Naive B cell (primary cell): ENCODE measurements at regions not wholly inside any gene's neighbourhood (a gene's known extent, or its start where the extent isn't known, plus 50 kb on each side); places are given as distances from the start of the nearest gene placed in this dataset.

Experiments
- ATAC-seq, 2 donors: fragments of 150-1000 bp; cut with Tn5 transposase; 2 replicates each; pipeline ENCODE4 v1.10.0; 2021; ENCODE audit warnings: low read depth in 2 of 2, mild to moderate bottlenecking in 2 of 2, moderate library complexity in 2 of 2
- DNase-seq: peaks from one replicate; pipeline ENCODE4 v3.0.0; 2022
- H3K27ac Mint-ChIP-seq, 6 donors: one replicate each; pipeline ENCODE4 v1.8.0; 2020 to 2022; ENCODE audit warnings: mild to moderate bottlenecking in 6 of 6, mixed read lengths in 6 of 6, moderate library complexity in 5 of 6, inconsistent platforms in 2 of 6
- H3K27me3 Mint-ChIP-seq, 3 donors: one replicate each; pipeline ENCODE4 v1.8.0; 2021 to 2022; ENCODE audit warnings: mixed read lengths in 3 of 3, mild to moderate bottlenecking in 1 of 3
- H3K36me3 Mint-ChIP-seq, 2 donors: one replicate each; pipeline ENCODE4 v1.8.0; 2020 to 2022; ENCODE audit warnings: mixed read lengths in 2 of 2, inconsistent platforms in 1 of 2, mild to moderate bottlenecking in 1 of 2
- H3K4me1 Mint-ChIP-seq, 3 donors: one replicate each; pipeline ENCODE4 v1.8.0; 2020 to 2022; ENCODE audit warnings: mixed read lengths in 3 of 3, inconsistent platforms in 1 of 3, mild to moderate bottlenecking in 1 of 3, moderate library complexity in 1 of 3
- H3K4me3 Mint-ChIP-seq, 8 donors: one replicate each; pipeline ENCODE4 v1.8.0; 2020 to 2022; ENCODE audit warnings: mild to moderate bottlenecking in 8 of 8, mixed read lengths in 8 of 8, moderate library complexity in 8 of 8, inconsistent platforms in 2 of 8
- H3K9me3 Mint-ChIP-seq, 7 donors: one replicate each; pipeline ENCODE4 v1.8.0; 2020 to 2022; ENCODE audit warnings: mixed read lengths in 7 of 7, mild to moderate bottlenecking in 5 of 7, inconsistent platforms in 2 of 7, moderate library complexity in 1 of 7

DNA sequence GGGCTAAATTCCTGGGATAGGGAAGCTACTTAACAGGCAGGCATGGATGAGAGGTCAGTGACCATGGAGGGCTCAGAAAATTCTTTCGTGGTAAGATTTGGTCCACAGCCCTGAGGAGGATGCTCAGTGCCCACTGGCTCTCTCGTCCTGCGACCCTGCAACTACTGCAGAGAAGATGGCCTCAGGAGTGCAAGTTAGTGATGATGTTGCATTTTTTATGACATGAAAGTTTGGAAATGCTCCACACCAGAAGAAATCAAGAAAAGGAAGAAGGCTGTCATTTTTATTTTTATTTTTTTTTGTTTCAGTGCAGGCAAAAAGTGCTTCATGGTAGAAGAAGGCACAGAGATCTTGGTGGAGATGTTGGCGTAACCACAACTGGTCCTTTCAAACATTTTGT is 238.6 kb upstream of the PARD3B start:
- Mint-ChIP-seq H3K27me3 (peaks cover 0 to 6% (median 0%) of the 10 kb centered on the region in 3 donors), H3K9me3 (peaks cover 0 to 2% (median 0%) of the 10 kb centered on the region in 7 donors), H3K4me3 (no peak overlapping the region), H3K36me3 (no peaks in the 10 kb centered on the region), H3K27ac (no peak overlapping the region), H3K4me1 (no peaks in the 10 kb centered on the region)
- DNase-seq (no peak), ATAC-seq (no peak)

GRCh38 chr2:204312105-204312504 is 233.2 kb upstream of the PARD3B start:
- Mint-ChIP-seq H3K27me3 (peaks cover 1 to 17% (median 13%) of the 10 kb centered on the region in 3 donors), H3K27ac (no peak overlapping the region), H3K36me3 (no peaks in the 10 kb centered on the region), H3K9me3 (peaks cover 0 to 2% (median 0%) of the 10 kb centered on the region in 7 donors), H3K4me3 (no peak overlapping the region), H3K4me1 (no peaks in the 10 kb centered on the region)
- DNase-seq (no peak), ATAC-seq (no peak)

DNA sequence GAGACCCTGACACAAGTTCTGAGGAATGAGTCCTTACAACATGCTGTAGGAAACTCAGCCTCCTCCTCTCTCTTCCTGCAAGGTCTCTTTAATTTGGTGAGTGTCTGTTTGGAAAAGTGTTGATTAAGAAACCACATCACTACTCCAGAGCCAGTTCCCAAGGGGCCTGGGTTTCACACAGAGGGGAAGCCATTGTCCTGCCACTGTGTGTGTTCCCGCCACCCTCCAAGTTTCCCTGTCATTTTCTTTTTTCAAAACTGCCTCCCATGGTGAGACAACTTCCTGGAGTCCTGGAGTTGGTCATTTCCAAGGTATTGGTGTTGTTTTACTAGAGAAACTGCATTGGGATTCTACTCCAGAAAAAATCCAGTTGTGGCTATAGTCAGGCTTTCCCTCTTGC is 232.0 kb upstream of the PARD3B start:
- H3K9me3 Mint-ChIP-seq, result peaks cover 0 to 2% (median 0%) of the 10 kb centered on the region in 7 donors
- H3K27ac Mint-ChIP-seq, result no peak overlapping the region
- DNase-seq (no peak), ATAC-seq (no peak)
- H3K36me3 Mint-ChIP-seq, result no peaks in the 10 kb centered on the region
- H3K4me3 Mint-ChIP-seq, result no peak overlapping the region
- no peaks in the 10 kb centered on the region for H3K4me1 Mint-ChIP-seq
- peaks cover 8 to 21% (median 17%) of the 10 kb centered on the region in 3 donors for H3K27me3 Mint-ChIP-seq

GRCh38 chr2:204315236-204315662 is 230.0 kb upstream of the PARD3B start:
- Mint-ChIP-seq H3K27me3 (peaks cover 8 to 21% (median 11%) of the 10 kb centered on the region in 3 donors), H3K27ac (no peak overlapping the region), H3K4me3 (no peak overlapping the region), H3K4me1 (no peaks in the 10 kb centered on the region), H3K36me3 (no peaks in the 10 kb centered on the region), H3K9me3 (no peaks in the 10 kb centered on the region)
- ATAC-seq (no peak), DNase-seq (no peak)

- H3K27ac Mint-ChIP-seq, result peak overlapping the region in 1 of 6 donors; percentile 44
- no peak for ATAC-seq
- H3K4me3 Mint-ChIP-seq, result no peak overlapping the region
- H3K27me3 Mint-ChIP-seq, result peaks cover 8 to 21% (median 11%) of the 10 kb centered on the region in 3 donors
- H3K4me1 Mint-ChIP-seq, result no peaks in the 10 kb centered on the region
- DNase-seq, result no peak
- no peaks in the 10 kb centered on the region for H3K36me3 Mint-ChIP-seq
- no peaks in the 10 kb centered on the region for H3K9me3 Mint-ChIP-seq
Observed at GRCh38 chr2:204317640-204318039, 227.6 kb upstream of the PARD3B start.

DNA sequence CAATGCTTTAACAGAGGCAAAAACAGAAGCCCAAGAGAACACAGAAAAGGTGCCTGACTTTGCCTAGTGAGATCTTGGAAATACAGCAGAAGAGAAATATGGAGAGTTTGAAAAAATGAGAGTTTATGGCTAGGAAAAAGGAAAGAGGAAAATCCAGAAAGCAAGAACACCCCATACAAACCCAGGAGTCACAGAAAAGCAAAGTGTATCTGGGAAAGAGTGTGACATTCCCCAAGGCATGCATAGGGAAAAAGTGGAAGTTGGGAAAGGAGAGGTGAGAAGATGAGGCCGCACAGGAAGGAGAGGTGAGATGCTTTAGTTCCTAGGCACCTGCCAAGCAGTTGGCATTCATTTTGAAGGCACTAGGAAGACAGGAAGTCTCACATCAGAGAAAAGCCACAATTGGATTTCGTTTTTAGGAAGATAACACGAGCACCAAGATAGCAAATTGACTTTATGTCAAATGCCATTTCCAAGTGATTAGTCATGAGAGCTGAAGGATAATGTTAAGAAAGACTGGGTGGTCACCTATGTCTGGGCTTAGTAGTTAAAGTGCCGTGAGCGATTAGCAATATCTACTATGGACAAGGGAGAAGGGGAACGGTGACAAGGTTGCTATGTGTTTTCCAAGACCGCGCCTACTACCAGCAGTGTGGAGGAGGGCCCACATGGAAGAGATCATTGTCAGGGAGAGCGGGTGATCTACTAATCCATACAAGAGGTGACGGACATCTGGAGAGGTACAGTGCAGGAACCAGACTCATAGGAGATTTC is 224.1 kb upstream of the PARD3B start:
- H3K9me3 Mint-ChIP-seq, result no peaks in the 10 kb centered on the region
- peaks cover 0 to 1% (median 0%) of the 10 kb centered on the region in 3 donors for H3K4me1 Mint-ChIP-seq
- ATAC-seq (no peak), DNase-seq (no peak)
- peak overlapping the region in 1 of 6 donors; percentile 16 for H3K27ac Mint-ChIP-seq
- no peak overlapping the region for H3K4me3 Mint-ChIP-seq
- peaks cover 4 to 12% (median 9%) of the 10 kb centered on the region in 3 donors for H3K27me3 Mint-ChIP-seq
- H3K36me3 Mint-ChIP-seq, result no peaks in the 10 kb centered on the region

- H3K9me3 Mint-ChIP-seq, result no peaks in the 10 kb centered on the region
- H3K4me1 Mint-ChIP-seq, result peaks cover 0 to 1% (median 0%) of the 10 kb centered on the region in 3 donors
- no peak overlapping the region for H3K4me3 Mint-ChIP-seq
- peaks cover 9 to 11% (median 10%) of the 10 kb centered on the region in 3 donors for H3K27me3 Mint-ChIP-seq
- no peak for ATAC-seq
- DNase-seq, result no peak
- H3K36me3 Mint-ChIP-seq, result no peaks in the 10 kb centered on the region
- peak overlapping the region in 1 of 6 donors; percentile 5 for H3K27ac Mint-ChIP-seq
Observed at GRCh38 chr2:204321910-204322751, 223.1 kb upstream of the PARD3B start.

DNA sequence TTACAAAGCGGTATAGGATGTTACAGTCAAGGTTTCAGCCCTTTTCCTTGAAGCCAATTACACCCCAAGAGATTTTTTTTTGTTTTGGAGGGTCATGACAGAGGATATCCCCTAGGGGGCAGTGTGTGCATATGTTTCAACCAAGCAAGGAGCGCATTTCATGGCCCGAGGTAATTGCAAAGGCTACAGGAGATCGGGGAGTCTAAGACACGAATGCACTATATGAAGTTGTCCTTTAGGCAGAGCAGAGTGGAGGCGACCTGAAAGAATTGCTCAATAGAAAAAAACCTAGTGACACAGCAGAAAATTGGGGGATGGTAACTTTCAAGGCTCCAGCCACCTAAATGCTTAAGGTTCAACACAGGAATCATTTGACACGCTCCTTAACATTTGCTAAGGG is 219.8 kb upstream of the PARD3B start:
- H3K27ac Mint-ChIP-seq, result no peak overlapping the region
- no peak overlapping the region for H3K4me3 Mint-ChIP-seq
- peak; percentile 42 for DNase-seq
- H3K27me3 Mint-ChIP-seq, result peaks cover 0 to 10% (median 9%) of the 10 kb centered on the region in 3 donors
- peaks cover 0 to 1% (median 0%) of the 10 kb centered on the region in 3 donors for H3K4me1 Mint-ChIP-seq
- ATAC-seq, result peak in 1 of 2 donors; percentile 30
- H3K9me3 Mint-ChIP-seq, result no peaks in the 10 kb centered on the region
- no peaks in the 10 kb centered on the region for H3K36me3 Mint-ChIP-seq

DNA sequence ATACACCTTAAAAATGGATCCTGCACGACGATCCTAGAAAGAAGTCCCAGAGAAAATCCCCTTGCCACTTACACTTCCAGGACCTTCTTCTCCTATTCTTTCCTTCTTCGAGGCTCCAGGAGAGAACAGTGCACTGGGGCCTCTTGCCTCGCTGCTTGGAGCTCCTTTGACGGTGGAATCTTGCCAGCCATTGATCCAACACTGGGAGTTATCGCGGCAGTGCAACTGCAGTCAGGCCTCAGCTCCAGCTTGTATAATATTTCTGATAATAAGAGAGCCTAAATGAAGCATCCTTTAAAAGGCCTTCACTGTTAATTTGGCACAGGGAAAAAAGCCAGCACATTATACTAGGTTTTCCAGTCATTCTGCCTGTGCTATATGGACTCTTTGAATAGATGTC is 216.9 kb upstream of the PARD3B start:
- Mint-ChIP-seq H3K4me3 (no peak overlapping the region), H3K27ac (no peak overlapping the region), H3K4me1 (peaks cover 0 to 1% (median 0%) of the 10 kb centered on the region in 3 donors), H3K27me3 (peaks cover 0 to 10% (median 9%) of the 10 kb centered on the region in 3 donors), H3K9me3 (no peaks in the 10 kb centered on the region), H3K36me3 (no peaks in the 10 kb centered on the region)
- DNase-seq (no peak), ATAC-seq (no peak)

GRCh38 chr2:204329016-204329415 is 216.3 kb upstream of the PARD3B start:
- H3K4me1 Mint-ChIP-seq, result peaks cover 0 to 1% (median 0%) of the 10 kb centered on the region in 3 donors
- no peaks in the 10 kb centered on the region for H3K36me3 Mint-ChIP-seq
- H3K4me3 Mint-ChIP-seq, result no peak overlapping the region
- DNase-seq, result no peak
- no peaks in the 10 kb centered on the region for H3K9me3 Mint-ChIP-seq
- H3K27ac Mint-ChIP-seq, result no peak overlapping the region
- H3K27me3 Mint-ChIP-seq, result peaks cover 0 to 9% (median 6%) of the 10 kb centered on the region in 3 donors
- no peak for ATAC-seq

DNA sequence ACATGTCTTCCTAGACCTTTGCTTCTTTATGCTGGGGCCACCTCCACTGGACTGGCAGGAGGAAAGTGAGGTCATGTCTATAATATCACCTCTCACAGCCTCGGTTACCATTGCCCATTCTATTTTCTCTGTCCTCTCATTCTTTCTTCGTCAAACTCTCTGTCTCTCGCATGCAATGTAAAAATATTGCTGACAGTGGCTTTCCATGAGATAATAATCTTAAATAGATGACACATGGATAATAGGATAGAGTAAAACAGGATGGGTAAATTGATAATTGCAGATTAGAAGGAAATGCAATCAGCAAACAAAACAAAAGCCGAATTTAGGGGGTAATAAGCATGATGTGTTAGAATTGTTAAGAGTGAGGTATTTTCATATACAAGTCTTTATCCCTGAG is 215.7 kb upstream of the PARD3B start:
- Mint-ChIP-seq H3K36me3 (no peaks in the 10 kb centered on the region), H3K27ac (no peak overlapping the region), H3K4me1 (peaks cover 0 to 1% (median 0%) of the 10 kb centered on the region in 3 donors), H3K27me3 (peaks cover 0 to 9% (median 6%) of the 10 kb centered on the region in 3 donors), H3K9me3 (no peaks in the 10 kb centered on the region), H3K4me3 (no peak overlapping the region)
- no peak for ATAC-seq
- no peak for DNase-seq

DNA sequence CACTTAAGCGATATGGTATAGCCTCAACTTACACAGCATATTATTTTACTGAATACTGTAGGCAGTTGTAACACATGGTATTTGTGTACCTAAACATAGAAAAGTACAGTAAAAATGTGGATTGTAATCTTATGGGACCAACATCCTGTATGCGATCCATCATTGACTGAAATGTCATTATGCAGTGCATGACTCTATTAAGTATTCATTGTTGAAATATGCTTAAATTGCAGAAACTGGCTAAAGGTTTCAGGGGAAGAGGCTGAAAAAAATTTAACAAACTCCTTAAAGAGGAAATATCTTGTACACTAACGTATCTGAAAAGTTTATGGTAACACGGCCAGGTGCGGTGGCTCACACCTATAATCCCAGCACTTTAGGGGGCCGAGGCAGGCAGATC is 214.1 kb upstream of the PARD3B start:
- no peak for ATAC-seq
- Mint-ChIP-seq H3K27me3 (peaks cover 0 to 8% (median 6%) of the 10 kb centered on the region in 3 donors), H3K27ac (no peak overlapping the region), H3K4me1 (no peaks in the 10 kb centered on the region), H3K9me3 (no peaks in the 10 kb centered on the region), H3K36me3 (no peaks in the 10 kb centered on the region), H3K4me3 (no peak overlapping the region)
- no peak for DNase-seq

DNA sequence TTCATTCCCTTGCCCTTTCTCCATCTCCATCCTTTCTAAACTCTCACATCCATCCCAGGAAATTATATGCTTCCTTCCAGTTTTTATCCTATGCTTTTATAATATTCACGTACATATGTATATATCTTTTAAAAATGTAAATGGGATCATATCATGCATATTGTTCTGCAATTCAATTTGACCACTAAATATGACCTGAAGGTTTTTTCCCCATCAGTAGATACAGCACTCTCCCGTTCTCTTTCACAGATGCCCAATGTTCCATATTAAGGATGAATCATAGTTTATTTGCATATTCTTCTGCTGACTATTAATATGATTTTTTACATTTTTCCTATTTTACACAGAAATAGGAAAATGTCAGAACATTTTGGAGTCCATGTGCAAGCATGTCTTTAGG is 213.3 kb upstream of the PARD3B start:
- no peaks in the 10 kb centered on the region for H3K36me3 Mint-ChIP-seq
- DNase-seq (no peak), ATAC-seq (no peak)
- H3K4me1 Mint-ChIP-seq, result no peaks in the 10 kb centered on the region
- H3K27me3 Mint-ChIP-seq, result peaks cover 0 to 8% (median 0%) of the 10 kb centered on the region in 3 donors
- no peak overlapping the region for H3K4me3 Mint-ChIP-seq
- no peak overlapping the region for H3K27ac Mint-ChIP-seq
- H3K9me3 Mint-ChIP-seq, result no peaks in the 10 kb centered on the region

DNA sequence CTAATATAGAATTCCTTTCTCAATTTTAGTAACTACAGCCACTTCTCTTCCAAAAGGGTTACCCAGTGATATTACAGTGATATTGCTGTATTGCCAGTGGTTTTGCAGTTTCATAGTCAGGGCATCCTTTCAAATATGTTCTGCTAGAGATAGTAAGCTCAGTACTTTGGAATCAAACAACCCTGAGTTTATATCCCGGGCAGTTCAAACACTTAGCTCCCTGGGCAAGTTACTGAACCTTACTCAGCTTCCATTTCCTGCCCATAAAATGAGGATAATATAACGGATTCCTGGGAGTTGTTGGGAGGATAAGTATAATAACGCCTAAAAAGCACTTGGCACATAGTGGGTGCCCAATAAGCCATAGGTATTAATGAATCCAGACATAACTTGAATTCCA is 212.6 kb upstream of the PARD3B start:
- no peaks in the 10 kb centered on the region for H3K4me1 Mint-ChIP-seq
- DNase-seq (no peak), ATAC-seq (no peak)
- peaks cover 4 to 14% (median 5%) of the 10 kb centered on the region in 3 donors for H3K27me3 Mint-ChIP-seq
- H3K9me3 Mint-ChIP-seq, result no peaks in the 10 kb centered on the region
- no peak overlapping the region for H3K4me3 Mint-ChIP-seq
- no peak overlapping the region for H3K27ac Mint-ChIP-seq
- H3K36me3 Mint-ChIP-seq, result no peaks in the 10 kb centered on the region
